HEK293T (cell line): ENCODE measurements at regions not wholly inside any gene's neighbourhood (a gene's known extent, or its start where the extent isn't known, plus 50 kb on each side); places are given as distances from the start of the nearest gene placed in this dataset.
"Not testable (repeated sequence)": the region's sequence is repeated elsewhere in the genome, so short reads cannot be mapped to it uniquely, and the experiment has no call there.

Experiments
- CTCF ChIA-PET: fragments of 350-600 bp; formaldehyde crosslinking; extraction: SDS; loops from one replicate; lab custom pipeline; 2021; ENCODE audit warnings: antibody characterized with exemption, inconsistent platforms; lab: Yijun Ruan, JAX
- POLR2A ChIA-PET: fragments of 350-600 bp; formaldehyde crosslinking; extraction: SDS; loops from one replicate; lab custom pipeline; 2020; ENCODE audit warnings: antibody characterized with exemption, inconsistent platforms; lab: Yijun Ruan, JAX
- DNase-seq: peaks from one replicate; pipeline ENCODE4 v3.0.0; 2012; ENCODE audit warnings: mixed read lengths; ENCODE audit errors: extremely low spot score
- ARNT ChIP-seq: fragments of 450-650 bp; IDR thresholded peaks from 2 replicates; pipeline ENCODE4 v1.6.1; 2017; ENCODE audit warnings: mild to moderate bottlenecking
- BHLHE40 ChIP-seq: fragments of 450-650 bp; IDR thresholded peaks from 2 replicates; pipeline ENCODE4 v1.6.1; 2016; ENCODE audit warnings: mild to moderate bottlenecking, moderate library complexity, borderline replicate concordance
- CTBP1 ChIP-seq: fragments of 450-650 bp; IDR thresholded peaks from 2 replicates; pipeline ENCODE4 v1.6.1; 2016; ENCODE audit warnings: borderline replicate concordance
- ELF4 ChIP-seq: fragments of 450-650 bp; IDR thresholded peaks from 2 replicates; pipeline ENCODE4 v1.6.1; 2017; ENCODE audit warnings: antibody characterized with exemption
- FOXA1 ChIP-seq: fragments of 450-650 bp; IDR thresholded peaks from 2 replicates; pipeline ENCODE4 v1.6.1; 2016; ENCODE audit warnings: mild to moderate bottlenecking
- FOXK2 ChIP-seq: fragments of 450-650 bp; IDR thresholded peaks from 2 replicates; pipeline ENCODE4 v1.6.1; 2016; ENCODE audit warnings: mild to moderate bottlenecking
- FOXM1 ChIP-seq: fragments of 450-650 bp; IDR thresholded peaks from 2 replicates; pipeline ENCODE4 v1.6.1; 2017; ENCODE audit warnings: mild to moderate bottlenecking, borderline replicate concordance
- HDGF ChIP-seq: fragments of 450-650 bp; IDR thresholded peaks from 2 replicates; pipeline ENCODE4 v1.6.1; 2017; ENCODE audit warnings: antibody characterized with exemption, borderline replicate concordance
- L3MBTL2 ChIP-seq: fragments of 450-650 bp; conservative IDR thresholded peaks from 2 replicates; pipeline ENCODE4 v1.6.1; 2016; ENCODE audit warnings: mild to moderate bottlenecking
- LEF1 ChIP-seq: fragments of 450-650 bp; IDR thresholded peaks from 2 replicates; pipeline ENCODE4 v1.6.1; 2017; ENCODE audit warnings: mild to moderate bottlenecking, borderline replicate concordance
- NFRKB ChIP-seq: fragments of 450-650 bp; IDR thresholded peaks from 2 replicates; pipeline ENCODE4 v1.6.1; 2016; ENCODE audit warnings: mild to moderate bottlenecking, moderate library complexity
- SP1 ChIP-seq: fragments of 450-650 bp; IDR thresholded peaks from 2 replicates; pipeline ENCODE4 v1.6.1; 2017
- SUZ12 ChIP-seq: fragments of 450-650 bp; IDR thresholded peaks from 2 replicates; pipeline ENCODE4 v1.6.1; 2016; ENCODE audit warnings: mild to moderate bottlenecking
- TARDBP ChIP-seq: fragments of 450-650 bp; IDR thresholded peaks from 2 replicates; pipeline ENCODE4 v1.6.1; 2016
- ZNF384 ChIP-seq: fragments of 450-650 bp; IDR thresholded peaks from 2 replicates; pipeline ENCODE4 v1.6.1; 2016
- TF ChIP-seq, protein P1 (sequence below): fragments of 450-650 bp; IDR thresholded peaks from 2 replicates; pipeline ENCODE4 v1.6.1; 2016

DNA sequence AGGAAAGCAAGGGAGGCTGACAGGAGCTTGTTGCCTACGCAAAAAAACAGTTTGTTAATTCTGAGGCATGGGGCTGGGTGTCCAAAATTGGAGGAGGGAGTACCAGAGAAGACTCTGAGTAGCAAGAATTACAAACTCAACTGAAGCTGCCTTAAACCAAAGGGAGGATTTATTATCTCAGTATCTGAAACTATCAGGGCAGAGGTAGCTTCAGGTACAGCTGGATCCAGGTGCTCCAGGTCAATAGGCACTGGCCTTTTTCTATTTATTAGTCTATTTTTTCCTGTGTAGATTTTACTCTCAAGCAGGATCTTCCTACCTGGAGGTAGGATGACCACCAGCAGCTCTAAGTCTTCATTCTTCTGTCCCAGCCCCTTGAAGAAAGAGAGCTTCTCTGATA lies 135.3 kb upstream of the NCOR2 start:
- DNase-seq: no peak
- TF ChIP-seq FOXK2 (no peak), NFRKB (no peak), ELF4 (no peak), L3MBTL2 (no peak), FOXA1 (no peak), SUZ12 (no peak), SP1 (no peak), ARNT (no peak), LEF1 (no peak), CTBP1 (no peak), FOXM1 (no peak), ZNF384 (no peak), BHLHE40 (no peak), TARDBP (no peak), HDGF (no peak)
- TF ChIP-seq, protein P1, sequence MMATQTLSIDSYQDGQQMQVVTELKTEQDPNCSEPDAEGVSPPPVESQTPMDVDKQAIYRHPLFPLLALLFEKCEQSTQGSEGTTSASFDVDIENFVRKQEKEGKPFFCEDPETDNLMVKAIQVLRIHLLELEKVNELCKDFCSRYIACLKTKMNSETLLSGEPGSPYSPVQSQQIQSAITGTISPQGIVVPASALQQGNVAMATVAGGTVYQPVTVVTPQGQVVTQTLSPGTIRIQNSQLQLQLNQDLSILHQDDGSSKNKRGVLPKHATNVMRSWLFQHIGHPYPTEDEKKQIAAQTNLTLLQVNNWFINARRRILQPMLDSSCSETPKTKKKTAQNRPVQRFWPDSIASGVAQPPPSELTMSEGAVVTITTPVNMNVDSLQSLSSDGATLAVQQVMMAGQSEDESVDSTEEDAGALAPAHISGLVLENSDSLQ: no peak
- ChIA-PET POLR2A (no interaction called here), CTCF (no interaction called here)

DNA sequence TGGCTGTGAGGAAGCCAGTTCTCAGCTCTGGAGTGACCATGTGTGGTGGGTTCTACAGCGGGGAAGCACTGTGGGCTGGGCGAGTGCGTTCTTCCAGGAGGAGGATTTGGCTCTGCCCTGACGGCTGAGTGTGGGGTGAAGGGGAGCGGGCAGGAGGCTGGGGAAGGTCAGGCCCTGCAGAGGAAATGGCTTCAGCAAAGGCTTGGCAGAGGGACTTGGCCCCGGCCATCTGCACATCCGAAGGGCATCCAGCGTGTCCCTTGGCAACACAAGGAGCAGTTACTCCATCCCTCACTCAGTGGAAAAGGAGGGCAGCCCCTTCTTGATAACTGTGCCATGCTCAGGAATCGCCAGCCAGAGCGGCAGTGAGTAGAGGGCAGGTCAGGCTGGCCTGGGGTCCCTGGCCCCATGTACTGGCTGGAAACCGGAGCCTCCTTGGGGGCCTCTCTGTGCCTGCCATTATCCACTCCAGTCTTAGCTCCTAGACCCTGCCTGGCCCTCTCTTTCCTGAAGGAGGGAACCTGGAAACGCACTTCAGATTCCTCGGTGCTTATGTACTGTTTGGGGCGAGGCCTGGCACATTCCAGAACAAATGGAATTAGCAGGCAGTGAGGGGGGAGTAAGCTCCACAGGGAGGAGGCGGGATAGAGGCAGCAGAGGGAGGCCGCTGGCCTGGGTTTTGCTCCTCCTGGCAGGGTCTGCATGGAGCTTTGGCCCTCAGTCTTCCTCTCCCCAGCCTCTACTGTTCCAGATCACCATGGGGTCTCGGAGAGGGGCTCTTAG lies 133.6 kb upstream of the NCOR2 start:
- TF ChIP-seq, protein P1: no peak
- TF ChIP-seq LEF1: no peak
- no peak for TF ChIP-seq NFRKB
- no peak for TF ChIP-seq ELF4
- no peak for TF ChIP-seq CTBP1
- no peak for TF ChIP-seq SP1
- TF ChIP-seq HDGF: no peak
- TF ChIP-seq FOXA1: no peak
- TF ChIP-seq TARDBP: no peak
- no peak for TF ChIP-seq BHLHE40
- TF ChIP-seq FOXK2: no peak
- no peak for TF ChIP-seq ZNF384
- no peak for TF ChIP-seq L3MBTL2
- no peak for TF ChIP-seq FOXM1
- no peak for TF ChIP-seq SUZ12
- no peak for TF ChIP-seq ARNT
- POLR2A ChIA-PET: no interaction called here
- CTCF ChIA-PET: interaction anchor here (0.7 kb wide), 2 partner anchors 18 kb away, joined by 3 read pairs; no protein-coding TSS in a partner anchor
- no peak for DNase-seq

DNA sequence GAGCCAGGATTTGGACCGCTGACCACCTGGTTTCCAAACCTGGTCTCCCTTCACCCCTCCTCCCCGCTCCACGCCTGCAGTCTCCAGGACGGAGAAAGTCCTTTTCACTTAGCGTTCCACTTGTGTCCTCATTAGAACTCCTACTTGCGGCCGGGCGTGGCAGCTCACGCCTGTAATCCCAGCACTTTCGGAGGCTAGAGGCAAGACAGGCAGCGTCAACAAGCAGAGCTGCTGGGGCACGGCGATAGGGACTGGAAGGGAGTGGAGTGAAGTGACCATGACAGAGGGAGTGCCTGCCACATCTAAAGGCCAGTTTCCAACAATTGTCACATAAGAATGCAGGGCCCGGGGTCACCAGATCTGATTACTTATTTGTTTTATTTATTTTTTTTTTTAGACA lies 132.5 kb upstream of the NCOR2 start:
- no peak for DNase-seq
- TF ChIP-seq FOXK2: no peak
- no peak for TF ChIP-seq CTBP1
- TF ChIP-seq L3MBTL2: no peak
- no peak for TF ChIP-seq NFRKB
- no peak for TF ChIP-seq ELF4
- TF ChIP-seq SP1: no peak
- no peak for TF ChIP-seq BHLHE40
- no peak for TF ChIP-seq FOXM1
- no peak for TF ChIP-seq TARDBP
- no peak for TF ChIP-seq ARNT
- TF ChIP-seq FOXA1: no peak
- ChIA-PET CTCF (interaction anchor here (0.6 kb wide), 1 partner anchor 304 kb away, joined by 5 read pairs; no protein-coding TSS in a partner anchor), POLR2A (no interaction called here)

DNA sequence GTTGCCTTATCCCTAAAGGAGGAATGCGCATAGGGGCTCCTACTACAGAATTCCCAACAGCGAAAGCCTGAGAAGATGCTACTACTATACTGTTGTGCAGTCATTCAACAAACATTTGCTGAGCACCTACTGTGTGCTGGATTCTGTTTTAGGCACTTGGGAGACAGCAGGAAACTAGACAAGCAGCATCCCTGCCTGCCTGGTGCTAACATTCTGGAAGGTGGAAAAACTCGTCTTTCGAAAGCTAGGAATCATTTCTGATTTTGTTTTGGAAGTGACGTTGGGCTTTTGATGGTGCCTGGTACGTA lies 131.5 kb upstream of the NCOR2 start:
- POLR2A ChIA-PET: no interaction called here
- TF ChIP-seq HDGF (no peak), TARDBP (no peak), SUZ12 (no peak), BHLHE40 (no peak), ELF4 (no peak), ARNT (no peak), ZNF384 (no peak), CTBP1 (no peak), LEF1 (no peak), FOXM1 (no peak), FOXA1 (no peak), NFRKB (no peak), SP1 (no peak), FOXK2 (no peak), L3MBTL2 (no peak)
- TF ChIP-seq, protein P1: no peak
- DNase-seq: no peak
- CTCF ChIA-PET: interaction anchor here (1.1 kb wide), 1 partner anchor 67 kb away, joined by 3 read pairs; no protein-coding TSS in a partner anchor

DNA sequence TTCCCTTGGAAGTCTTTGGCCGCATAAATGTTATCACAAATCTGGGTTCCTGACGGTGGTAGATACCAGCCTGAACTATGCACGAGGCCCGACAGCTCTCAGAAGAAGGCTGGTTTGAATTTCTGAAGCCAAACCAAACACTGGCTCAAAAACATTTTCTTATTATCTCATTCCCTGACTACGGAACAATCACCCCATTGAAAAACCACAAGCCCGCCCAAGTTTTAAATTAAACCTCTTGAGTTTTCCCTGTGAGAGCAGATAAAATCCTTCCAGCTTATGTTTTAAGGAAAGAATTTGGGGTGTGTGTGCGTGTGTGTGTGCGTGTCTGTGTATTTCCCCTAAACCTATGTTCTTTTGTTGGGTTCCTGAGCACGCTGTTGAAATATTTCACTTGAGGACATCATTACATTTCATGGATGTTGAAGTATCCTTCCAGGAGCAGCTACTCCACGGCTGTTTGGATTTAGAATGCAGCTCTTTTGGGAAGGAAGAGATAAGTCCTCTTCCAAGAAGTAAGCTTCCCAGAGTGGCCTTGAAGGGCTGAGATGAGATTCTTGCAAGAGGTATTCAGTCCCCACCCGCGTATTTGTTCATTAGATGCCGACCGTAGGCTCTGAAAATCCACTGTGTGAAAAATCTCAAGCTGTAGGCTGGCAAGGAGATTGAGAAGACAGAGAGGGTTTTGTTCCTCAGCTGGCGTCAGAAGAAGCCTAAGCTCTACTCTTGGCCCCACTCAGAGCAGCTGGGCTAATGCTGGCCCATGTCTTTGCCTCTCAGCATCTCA lies 131.0 kb upstream of the NCOR2 start:
- ChIA-PET CTCF (interaction anchor here (1.1 kb wide), 1 partner anchor 67 kb away, joined by 3 read pairs; no protein-coding TSS in a partner anchor), POLR2A (no interaction called here)
- no peak for DNase-seq
- no peak for TF ChIP-seq L3MBTL2
- TF ChIP-seq ARNT: no peak
- no peak for TF ChIP-seq HDGF
- no peak for TF ChIP-seq LEF1
- TF ChIP-seq, protein P1: no peak
- no peak for TF ChIP-seq FOXK2
- no peak for TF ChIP-seq CTBP1
- TF ChIP-seq TARDBP: no peak
- no peak for TF ChIP-seq ZNF384
- TF ChIP-seq NFRKB: no peak
- TF ChIP-seq FOXA1: no peak
- TF ChIP-seq ELF4: no peak
- no peak for TF ChIP-seq SUZ12
- no peak for TF ChIP-seq BHLHE40
- no peak for TF ChIP-seq SP1

DNA sequence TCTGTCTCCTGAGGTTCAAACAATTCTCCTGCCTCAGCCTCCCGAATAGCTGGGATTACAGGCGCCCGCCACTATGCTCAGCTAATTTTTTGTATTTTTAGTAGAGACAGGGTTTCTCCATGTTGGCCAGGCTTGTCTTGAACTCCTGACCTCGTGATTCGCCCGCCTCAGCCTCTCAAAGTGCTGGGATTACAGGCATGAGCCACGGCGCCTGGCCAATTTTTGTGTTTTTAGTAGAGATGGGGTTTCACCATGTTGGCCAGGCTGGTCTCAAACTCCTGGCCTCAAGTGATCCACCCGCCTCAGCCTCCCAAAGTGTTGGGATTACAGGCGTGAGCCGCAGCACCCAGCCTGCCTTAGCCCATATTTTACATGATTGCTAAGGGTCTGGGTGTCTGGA lies 130.3 kb upstream of the NCOR2 start:
- POLR2A ChIA-PET: not testable (repeated sequence)
- CTCF ChIA-PET: interaction anchor here (1.1 kb wide), 1 partner anchor 68 kb away, joined by 3 read pairs; no protein-coding TSS in a partner anchor

More for the DNA sequence above, 130.3 kb upstream of the NCOR2 start:
- DNase-seq: not testable (repeated sequence)
